ENCODE measurements at regions not wholly inside any gene's neighbourhood (a gene's known extent, or its start where the extent isn't known, plus 50 kb on each side); places are given as distances from the start of the nearest gene placed in this dataset.

GRCh38 chr13:74731731-74732130 is 597.5 kb upstream of the KLF12 start:
- H3K4me1 Mint-ChIP-seq = peaks cover 16% of the 10 kb centered on the region; the same call in 2 of the 3 replicates
- Histone ChIP-seq H3K36me3 (ENCODE audit: insufficient read depth) (no peaks in the 10 kb centered on the region), H2AFZ (no peak overlapping the region), H3K4me1 (ENCODE audit: insufficient read depth) (peaks cover 16% of the 10 kb centered on the region), H3K27ac (ENCODE audit: low read depth) (no peak overlapping the region), H3K4me2 (peak overlapping the region; percentile 33; the same call in 1 of the 2 replicates), H3K79me2 (replicated peaks; ENCODE audit: insufficient read depth) (no peaks in the 10 kb centered on the region), H3K27me3 (ENCODE audit: insufficient read depth) (no peaks in the 10 kb centered on the region), H3K4me3 (no peak overlapping the region), H3F3A (replicated peaks; ENCODE audit: low read depth) (no peaks in the 10 kb centered on the region), H3K9me2 (ENCODE audit: insufficient read depth) (peaks cover 4% of the 10 kb centered on the region; the same call in 1 of the 2 replicates), H4K20me1 (replicated peaks; ENCODE audit: insufficient read depth) (no peaks in the 10 kb centered on the region)
- TF ChIP-seq CTCF (conservative IDR thresholded peaks at IDR 0.05; ENCODE audit: low read depth in 2 of 2) (no peak), POLR2AphosphoS5 (IDR thresholded peaks at IDR 0.05; ENCODE audit: low read depth) (no peak), ZNF331 (CRISPR knock-in tag; IDR thresholded peaks at IDR 0.05; ENCODE audit: low read depth) (no peak), ZNF462 (CRISPR knock-in tag; IDR thresholded peaks at IDR 0.05) (no peak)
- no peak overlapping the region for H3K27ac Mint-ChIP-seq
- H3K36me3 Mint-ChIP-seq (ENCODE audit: low read depth) = no peaks in the 10 kb centered on the region
- H3K4me3 Mint-ChIP-seq = no peak overlapping the region
- H3K9me3 Mint-ChIP-seq = no peaks in the 10 kb centered on the region
- H3K27me3 Mint-ChIP-seq (ENCODE audit: insufficient read depth, low read depth, poor library complexity) = peaks cover 3% of the 10 kb centered on the region
- DNase-seq (ENCODE audit: low spot score) = no peak
- ATAC-seq = no peak
